GM21367 (cell line): ENCODE measurements at regions not wholly inside any gene's neighbourhood (a gene's known extent, or its start where the extent isn't known, plus 50 kb on each side); places are given as distances from the start of the nearest gene placed in this dataset.

Source experiments
- ATAC-seq: cut with Tn5 transposase; IDR thresholded peaks from one replicate; pipeline ENCODE4 v1.9.1; 2021; ENCODE audit not compliant: unreplicated experiment

DNA sequence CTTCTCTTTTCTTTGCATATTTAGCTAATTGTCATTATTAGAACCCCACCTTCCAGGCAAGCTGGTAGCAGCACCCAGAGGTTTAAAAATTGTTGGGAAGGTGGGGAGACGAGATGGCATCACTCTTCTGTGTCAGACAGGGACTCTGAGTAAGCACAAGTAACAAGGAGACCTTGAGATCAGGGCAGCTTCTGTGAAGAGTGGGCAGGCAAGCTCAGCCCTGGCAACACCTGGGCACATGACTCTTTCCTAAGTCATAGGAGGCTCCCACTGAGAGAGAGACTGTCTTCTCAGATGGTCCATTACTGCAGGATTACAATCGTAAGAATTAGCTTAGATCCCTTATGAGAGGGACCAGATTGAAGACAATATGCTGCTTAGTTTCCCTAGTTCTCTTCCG lies 183.5 kb downstream of the BRINP2 start:
- no peak for ATAC-seq

GRCh38 chr1:177351361-177352108 lies 180.8 kb downstream of the BRINP2 start:
- no peak for ATAC-seq

DNA sequence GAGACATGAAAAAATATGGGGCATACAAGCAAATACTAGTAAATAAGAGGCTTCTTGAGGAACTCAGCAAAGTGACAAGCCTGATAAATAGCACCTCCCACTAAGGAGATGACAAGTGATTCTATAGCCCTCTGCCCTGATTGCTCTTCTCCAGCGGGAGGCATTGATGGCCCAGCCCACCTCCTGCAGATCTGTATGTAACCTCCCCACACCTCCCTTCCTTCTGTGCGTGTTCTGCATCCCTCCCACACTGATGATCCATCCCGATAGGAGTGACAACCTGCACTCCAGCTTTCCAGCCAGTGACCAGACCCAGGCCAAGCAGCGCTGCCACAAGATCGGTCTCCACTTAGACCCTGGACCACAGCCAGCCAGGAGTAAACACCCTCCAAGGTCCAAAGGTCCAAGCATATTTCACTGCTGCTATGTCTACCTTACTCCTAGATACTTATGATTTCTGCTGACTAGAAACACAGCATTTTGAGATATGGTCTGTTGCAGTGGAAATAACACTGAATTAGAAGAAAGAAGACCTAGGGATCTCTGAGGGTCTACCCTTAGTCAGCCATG lies 176.1 kb downstream of the BRINP2 start:
- ATAC-seq = no peak

- no peak for ATAC-seq
Observed at GRCh38 chr1:177343445-177343844, 172.7 kb downstream of the BRINP2 start.

DNA sequence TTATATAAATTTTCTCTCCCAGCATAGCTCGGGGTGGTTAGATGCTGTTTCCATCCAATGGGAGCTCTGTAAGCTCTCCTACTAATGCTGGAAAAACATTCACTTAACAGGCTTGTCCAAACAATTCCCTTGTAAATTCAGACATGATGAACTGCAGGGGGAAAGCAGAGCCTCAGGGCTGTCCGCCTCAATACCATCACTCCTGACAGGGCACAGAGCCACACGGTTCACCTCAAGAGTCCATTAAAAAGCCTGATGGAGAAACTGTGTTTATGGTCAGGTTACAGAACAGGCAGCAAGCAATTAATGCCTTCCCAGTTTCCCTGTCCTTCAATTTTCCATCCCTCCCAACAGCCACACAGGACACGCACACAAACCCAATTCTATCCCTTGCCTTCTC lies 171.0 kb downstream of the BRINP2 start:
- no peak for ATAC-seq

GRCh38 chr1:177340601-177341067 lies 169.9 kb downstream of the BRINP2 start:
- no peak for ATAC-seq

DNA sequence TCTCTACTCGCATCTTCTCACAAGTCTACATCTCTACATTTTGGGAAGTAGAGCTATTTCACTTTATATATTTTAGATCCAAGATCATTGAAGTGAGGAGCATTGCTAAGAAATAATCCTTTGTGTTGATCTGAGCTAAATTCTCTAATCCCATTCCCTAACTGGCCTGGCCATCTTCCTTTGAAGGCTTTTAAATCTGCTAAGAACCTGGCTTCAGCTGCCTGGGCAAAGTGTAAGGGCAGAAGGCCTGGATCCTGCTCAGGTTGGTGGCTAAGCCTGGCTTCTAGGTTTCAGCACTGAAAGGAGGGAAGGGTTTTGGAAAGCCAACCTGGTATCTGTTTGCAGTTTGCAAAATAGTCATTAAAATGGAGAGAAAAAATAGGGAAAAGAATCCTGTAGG lies 167.6 kb downstream of the BRINP2 start:
- ATAC-seq = no peak

DNA sequence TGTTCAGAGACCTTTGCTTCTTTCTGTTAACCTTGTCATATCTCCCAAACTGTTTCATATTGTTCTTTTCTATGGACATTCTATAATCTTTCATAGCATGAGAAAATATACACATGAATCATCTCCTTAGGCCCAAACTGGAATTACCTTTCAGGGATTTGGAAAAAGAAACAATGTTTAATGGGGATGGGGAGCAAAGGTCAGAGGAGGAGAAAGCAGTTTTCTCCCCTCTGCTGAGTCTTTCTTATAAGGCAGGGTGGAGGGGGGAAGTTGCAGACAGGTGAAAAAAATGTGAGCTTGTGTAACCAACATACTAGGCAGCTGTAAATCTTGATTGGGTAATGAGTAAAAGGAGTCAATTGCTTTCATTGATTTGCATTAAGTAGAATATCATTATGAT lies 164.1 kb downstream of the BRINP2 start:
- no peak for ATAC-seq

- ATAC-seq = no peak
Observed at GRCh38 chr1:177333936-177334595, 163.3 kb downstream of the BRINP2 start.
